ENCODE measurements at regions not wholly inside any gene's neighbourhood (a gene's known extent, or its start where the extent isn't known, plus 50 kb on each side); places are given as distances from the start of the nearest gene placed in this dataset.

GRCh38 chr16:35744084-35744483 is 2284.7 kb downstream of the TP53TG3F start:
- H3K9me3 ChIP-seq (ENCODE audit: control insufficient read depth in 4 of 4, insufficient read depth in 3 of 4, low read length in 3 of 4), result peaks cover 0 to 30% (median 8%) of the 10 kb centered on the region in 4 donors
- WGBS, 2 donors, result 52 to 66% methylated on average over 4 of the region's 4 CpGs
- DNase-seq (no peak), ATAC-seq (ENCODE audit: insufficient read depth, low FRiP score) (no peak)
- no peak overlapping the region for H3K4me3 ChIP-seq
- no peaks in the 10 kb centered on the region for H3K36me3 ChIP-seq (ENCODE audit: control insufficient read depth in 4 of 4, insufficient read depth in 4 of 4, low read length in 4 of 4)
- no peaks in the 10 kb centered on the region for H3K27me3 ChIP-seq (ENCODE audit: control insufficient read depth in 3 of 3, insufficient read depth in 3 of 3, low read length in 2 of 3)
- no peak overlapping the region for H3K9ac ChIP-seq (ENCODE audit: insufficient read depth in 1 of 2, low read length in 2 of 2)
- no peak overlapping the region for H3K27ac ChIP-seq (ENCODE audit: low read depth in 1 of 2, low read length in 1 of 2)
- TF ChIP-seq CTCF (IDR thresholded peaks at IDR 0.05; ENCODE audit: control extremely low read depth, extremely low read depth), result no peak
- no peaks in the 10 kb centered on the region for H3K4me1 ChIP-seq (ENCODE audit: control insufficient read depth in 5 of 5, insufficient read depth in 5 of 5, low read length in 5 of 5)

- H3K9ac ChIP-seq (ENCODE audit: insufficient read depth in 1 of 2, low read length in 2 of 2), result no peak overlapping the region
- H3K27me3 ChIP-seq (ENCODE audit: control insufficient read depth in 3 of 3, insufficient read depth in 3 of 3, low read length in 2 of 3), result no peaks in the 10 kb centered on the region
- DNase-seq (no peak), ATAC-seq (ENCODE audit: insufficient read depth, low FRiP score) (no peak)
- WGBS, 2 donors, result 67 to 80% methylated on average over 4 of the region's 4 CpGs
- no peak overlapping the region for H3K4me3 ChIP-seq
- TF ChIP-seq CTCF (IDR thresholded peaks at IDR 0.05; ENCODE audit: control extremely low read depth, extremely low read depth), result no peak
- H3K27ac ChIP-seq (ENCODE audit: low read depth in 1 of 2, low read length in 1 of 2), result no peak overlapping the region
- no peaks in the 10 kb centered on the region for H3K36me3 ChIP-seq (ENCODE audit: control insufficient read depth in 4 of 4, insufficient read depth in 4 of 4, low read length in 4 of 4)
- peaks cover 0 to 25% (median 11%) of the 10 kb centered on the region in 4 donors for H3K9me3 ChIP-seq (ENCODE audit: control insufficient read depth in 4 of 4, insufficient read depth in 3 of 4, low read length in 3 of 4)
- H3K4me1 ChIP-seq (ENCODE audit: control insufficient read depth in 5 of 5, insufficient read depth in 5 of 5, low read length in 5 of 5), result no peaks in the 10 kb centered on the region
Measured at GRCh38 chr16:35744726-35745125, 2285.3 kb downstream of the TP53TG3F start.

- 48 to 51% methylated on average over 3 of the region's 3 CpGs for WGBS, 2 donors
- no peak for ATAC-seq (ENCODE audit: insufficient read depth, low FRiP score)
- H3K27ac ChIP-seq (ENCODE audit: low read depth in 1 of 2, low read length in 1 of 2), result no peak overlapping the region
Measured at GRCh38 chr16:35745191-35745590, 2285.8 kb downstream of the TP53TG3F start.

More at GRCh38 chr16:35745191-35745590, 2285.8 kb downstream of the TP53TG3F start:
- no peak for TF ChIP-seq CTCF (IDR thresholded peaks at IDR 0.05; ENCODE audit: control extremely low read depth, extremely low read depth)
- peaks cover 0 to 25% (median 12%) of the 10 kb centered on the region in 4 donors for H3K9me3 ChIP-seq (ENCODE audit: control insufficient read depth in 4 of 4, insufficient read depth in 3 of 4, low read length in 3 of 4)
- no peaks in the 10 kb centered on the region for H3K27me3 ChIP-seq (ENCODE audit: control insufficient read depth in 3 of 3, insufficient read depth in 3 of 3, low read length in 2 of 3)
- no peak overlapping the region for H3K9ac ChIP-seq (ENCODE audit: insufficient read depth in 1 of 2, low read length in 2 of 2)
- no peaks in the 10 kb centered on the region for H3K4me1 ChIP-seq (ENCODE audit: control insufficient read depth in 5 of 5, insufficient read depth in 5 of 5, low read length in 5 of 5)
- DNase-seq, result no peak
- H3K36me3 ChIP-seq (ENCODE audit: control insufficient read depth in 4 of 4, insufficient read depth in 4 of 4, low read length in 4 of 4), result no peaks in the 10 kb centered on the region
- H3K4me3 ChIP-seq, result no peak overlapping the region
